NCI-H2171 (cell line): ENCODE measurements at regions not wholly inside any gene's neighbourhood (a gene's known extent, or its start where the extent isn't known, plus 50 kb on each side); places are given as distances from the start of the nearest gene placed in this dataset.
"Not testable (repeated sequence)": the region's sequence is repeated elsewhere in the genome, so short reads cannot be mapped to it uniquely, and the experiment has no call there.

Experiments used
- DNase-seq: peaks from one replicate; lab custom pipeline; 2025; lab: John Stamatoyannopoulos, UW

DNA sequence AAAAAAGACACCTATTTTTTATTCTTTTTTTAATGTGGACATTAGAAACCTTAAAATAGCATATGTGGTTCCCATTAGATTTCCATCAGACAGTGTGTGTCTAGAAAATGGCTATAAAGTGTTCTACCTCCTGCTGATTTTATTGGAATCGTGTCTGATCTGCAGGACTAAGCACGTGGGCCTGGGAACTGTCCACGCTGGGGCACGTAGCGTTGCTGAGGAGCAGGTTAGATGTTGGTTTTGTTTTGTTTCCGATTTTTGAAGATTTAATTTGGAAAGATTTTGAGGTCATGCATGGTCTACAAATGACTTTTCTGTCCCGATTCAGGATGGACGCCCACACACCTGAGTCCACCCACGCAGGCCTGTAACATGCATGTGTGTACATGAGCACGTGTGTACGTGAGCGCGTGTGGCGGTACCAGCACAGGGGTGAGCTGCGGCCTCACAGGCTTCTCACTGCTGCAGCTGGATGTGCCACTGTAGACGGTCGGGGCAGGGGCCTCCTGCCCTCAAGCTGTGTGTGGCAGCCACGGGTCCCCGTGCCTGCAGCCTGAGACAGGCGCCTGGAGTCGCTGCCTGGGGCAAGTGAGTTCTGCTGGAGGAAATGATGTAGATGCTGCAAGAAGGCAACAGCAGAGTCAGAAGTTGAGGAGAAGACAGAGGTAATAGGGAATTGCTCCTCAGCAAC is 99.7 kb upstream of the CTDP1 start:
- no peak for DNase-seq

- DNase-seq: no peak
These were observed 99.0 kb upstream of the CTDP1 start for GRCh38 chr18:79580498-79581171.

- DNase-seq: no peak
These were observed 98.2 kb upstream of the CTDP1 start for GRCh38 chr18:79581406-79581805.

GRCh38 chr18:79581911-79582310 is 97.7 kb upstream of the CTDP1 start:
- no peak for DNase-seq

GRCh38 chr18:79582978-79583377 is 96.6 kb upstream of the CTDP1 start:
- no peak for DNase-seq

GRCh38 chr18:79583426-79583825 is 96.2 kb upstream of the CTDP1 start:
- DNase-seq: no peak

DNA sequence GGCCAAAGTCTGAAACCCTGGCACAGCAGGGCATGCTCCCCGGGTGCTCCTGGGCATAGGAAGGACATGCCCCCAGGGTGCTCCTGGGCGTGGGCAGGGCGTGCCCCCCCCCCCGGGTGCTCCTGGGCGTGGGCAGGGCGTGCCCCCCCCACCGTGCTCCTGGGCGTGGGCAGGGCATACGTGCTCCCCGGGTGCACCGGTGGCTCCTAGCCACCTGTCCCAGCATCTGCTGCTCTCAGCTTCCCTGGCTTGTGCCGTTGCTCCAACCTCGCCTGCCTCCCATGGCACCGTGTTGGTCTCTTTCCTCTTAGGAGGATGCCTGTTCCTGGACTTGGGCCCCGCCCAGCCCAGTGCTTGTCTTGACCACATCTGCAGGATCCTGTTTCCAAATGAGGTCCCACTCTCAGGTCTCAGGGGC is 95.6 kb upstream of the CTDP1 start:
- DNase-seq: peak; percentile 45

- no peak for DNase-seq
These were observed 94.9 kb upstream of the CTDP1 start for GRCh38 chr18:79584491-79585394.

GRCh38 chr18:79585395-79586370 is 93.9 kb upstream of the CTDP1 start:
- DNase-seq: no peak

DNA sequence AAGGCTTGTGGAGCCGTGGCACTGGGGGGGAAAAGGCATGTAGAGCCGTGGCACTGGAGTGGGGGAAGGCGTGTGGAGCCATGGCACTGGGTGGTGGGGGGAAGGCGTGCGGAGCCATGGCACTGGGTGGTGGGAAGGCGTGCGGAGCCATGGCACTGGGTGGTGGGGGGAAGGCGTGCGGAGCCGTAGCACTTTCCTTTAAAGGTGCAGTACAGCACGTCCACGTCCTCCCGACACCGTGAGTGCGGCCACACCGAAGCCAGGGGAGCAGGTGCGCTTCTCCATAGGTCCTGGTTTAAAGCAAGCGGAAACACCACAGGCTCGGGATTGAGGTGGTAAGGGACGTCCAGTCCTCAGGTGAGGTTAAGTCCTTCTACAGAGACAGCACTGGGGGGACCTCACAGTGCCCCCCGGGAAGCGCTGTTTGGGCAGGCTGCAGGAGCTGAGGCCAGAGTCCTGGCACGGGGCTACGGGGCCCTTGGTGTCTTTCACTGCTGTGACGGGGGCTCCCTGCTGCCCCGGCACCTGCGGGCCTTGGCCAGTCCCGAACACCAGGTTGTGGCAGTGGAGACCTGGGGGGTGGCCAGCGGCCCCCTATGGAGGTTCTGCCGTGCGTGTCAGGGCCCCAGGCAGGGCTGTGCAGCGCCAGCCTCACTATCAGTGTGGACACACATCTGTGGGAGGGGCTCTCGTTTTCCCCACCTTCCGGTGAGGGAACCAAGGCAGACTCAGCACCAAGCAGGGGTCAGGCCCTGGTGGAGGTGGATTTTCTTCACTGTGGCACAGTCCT is 93.0 kb upstream of the CTDP1 start:
- DNase-seq: no peak

GRCh38 chr18:79587226-79587741 is 92.3 kb upstream of the CTDP1 start:
- DNase-seq: no peak

DNA sequence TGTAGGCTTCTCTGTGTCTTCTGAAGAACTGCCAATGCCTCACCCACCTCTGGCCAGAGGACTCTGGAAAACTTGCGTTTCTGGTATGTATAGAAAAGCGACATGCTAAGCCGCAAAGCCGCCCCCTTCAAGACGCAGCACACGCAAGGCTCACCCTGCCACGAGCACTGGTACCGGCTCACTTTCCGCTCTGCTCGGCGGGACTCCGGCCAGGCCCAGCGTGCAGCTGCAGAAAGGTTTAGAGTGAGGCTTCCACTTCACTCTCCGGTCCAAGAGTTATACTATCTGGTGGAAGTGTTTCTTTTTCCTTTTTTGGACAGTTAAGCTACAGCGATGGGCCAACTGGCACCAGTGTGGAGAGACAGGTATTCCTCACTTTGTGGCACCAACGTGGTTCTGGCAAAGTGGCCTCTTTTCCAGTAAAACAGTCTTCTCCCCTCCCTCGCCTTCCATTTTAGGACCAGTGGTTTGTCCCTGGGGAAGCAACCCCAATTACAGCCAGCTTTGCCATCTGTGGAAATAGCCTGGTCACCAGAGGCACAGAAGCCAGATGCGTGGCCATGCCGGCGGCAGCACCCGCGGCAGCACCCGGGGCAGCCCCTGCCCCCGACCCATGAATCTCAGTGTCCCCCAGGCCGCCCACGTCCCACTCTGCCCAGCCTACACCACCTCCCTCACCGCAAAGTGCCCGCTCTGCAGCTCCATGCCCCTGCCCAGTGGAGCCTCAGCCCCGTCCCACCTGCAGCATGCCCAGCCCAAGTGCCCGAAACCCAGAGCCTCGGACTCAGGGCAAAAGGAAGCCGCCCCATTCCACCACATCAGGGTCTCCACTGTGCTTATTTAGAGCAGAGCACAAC is 91.6 kb upstream of the CTDP1 start:
- DNase-seq: no peak

GRCh38 chr18:79588636-79589481 is 90.7 kb upstream of the CTDP1 start:
- no peak for DNase-seq

DNA sequence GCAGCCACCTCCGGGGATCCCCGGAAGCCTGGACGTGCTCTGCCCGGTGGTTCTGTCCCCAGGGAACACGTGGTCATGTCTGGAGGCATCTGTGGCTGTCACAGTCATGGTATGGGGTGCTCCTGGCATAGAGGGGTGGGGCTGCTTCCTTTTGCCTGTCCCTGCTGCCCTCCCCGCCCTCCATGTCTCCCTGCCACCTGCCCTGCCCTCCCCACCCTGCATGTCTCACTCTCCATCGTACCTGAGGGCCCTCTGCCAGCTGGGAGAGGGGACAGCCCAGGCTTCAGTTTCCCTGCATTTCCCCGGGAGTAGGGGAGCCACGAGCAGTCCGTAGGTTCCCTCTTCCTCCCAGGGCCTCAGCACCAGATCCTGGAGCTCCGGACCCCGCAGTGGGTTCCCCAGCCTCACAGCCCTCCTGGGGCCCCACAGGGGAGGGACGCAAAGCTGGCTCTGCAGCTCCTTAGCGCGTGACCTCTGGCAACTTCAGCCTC is 90.0 kb upstream of the CTDP1 start:
- DNase-seq: no peak

GRCh38 chr18:79590191-79591031 is 89.2 kb upstream of the CTDP1 start:
- DNase-seq: no peak

GRCh38 chr18:79591032-79591308 is 88.6 kb upstream of the CTDP1 start:
- DNase-seq: no peak

DNA sequence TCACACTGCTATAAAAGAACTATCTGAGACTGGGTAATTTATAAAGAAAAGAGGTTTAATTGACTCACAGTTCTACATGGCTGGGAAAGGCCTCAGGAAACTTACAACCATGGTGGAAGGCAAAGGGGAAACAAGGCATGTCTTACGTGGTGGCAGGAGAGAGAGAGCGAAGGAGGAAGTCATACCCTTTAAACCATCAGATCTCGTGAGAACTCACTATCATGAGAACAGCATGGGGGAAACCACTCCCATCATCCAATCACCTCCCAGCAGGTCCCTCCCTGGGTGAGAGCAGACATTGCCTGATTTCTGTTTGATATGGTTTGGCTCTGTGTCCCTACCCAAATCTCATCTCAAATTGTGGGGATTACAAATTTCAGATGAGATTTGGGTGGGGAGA is 86.9 kb upstream of the CTDP1 start:
- not testable (repeated sequence) for DNase-seq

- DNase-seq: no peak
These were observed 83.7 kb upstream of the CTDP1 start for GRCh38 chr18:79595876-79596374.
